Prostate gland (tissue), 2 donors: ENCODE measurements at regions not wholly inside any gene's neighbourhood (a gene's known extent, or its start where the extent isn't known, plus 50 kb on each side); places are given as distances from the start of the nearest gene placed in this dataset.
"Not testable (repeated sequence)": the region's sequence is repeated elsewhere in the genome, so short reads cannot be mapped to it uniquely, and the experiment has no call there.

Source experiments
- DNase-seq: peaks from one replicate; pipeline ENCODE4 v3.0.0-alpha.2; 2019; ENCODE audit warnings: low spot score
- H3K27ac ChIP-seq, 2 donors: fragments of 200-600 bp; sonication (generic); 2 replicates each; pipeline ENCODE4 v1.5.1; 2017 to 2019
- H3K27me3 ChIP-seq: fragments of 200-600 bp; sonication (generic); replicated peaks from 2 replicates; pipeline ENCODE4 v1.5.1; 2019; ENCODE audit not compliant: insufficient read depth
- H3K36me3 ChIP-seq, 2 donors: fragments of 200-600 bp; sonication (generic); 1 replicate in 1 of 2; 2 replicates in 1 of 2; pipeline versions ENCODE4 v1.5.1 to v1.8.1; 2017 to 2019
- H3K4me1 ChIP-seq: fragments of 200-600 bp; sonication (generic); replicated peaks from 2 replicates; pipeline ENCODE4 v1.5.1; 2019
- H3K4me3 ChIP-seq, 2 donors: fragments of 200-600 bp; sonication (generic); 2 replicates each; pipeline ENCODE4 v1.5.1; 2017 to 2019
- H3K9me3 ChIP-seq: fragments of 200-600 bp; sonication (generic); 2 replicates; pipeline ENCODE4 v1.5.1; 2017
- CTCF ChIP-seq, 4 experiments: fragments of 200-600 bp in 2 of 4; fragments of 450-650 bp in 2 of 4; sonication (generic) in 2 of 4; IDR thresholded peaks; 1 replicate in 3 of 4; 2 replicates in 1 of 4; pipeline ENCODE4 v1.5.1; 2016 to 2019; ENCODE audit warnings: antibody characterized with exemption in 4 of 4, mild to moderate bottlenecking in 2 of 4, moderate library complexity in 2 of 4
- POLR2A ChIP-seq: fragments of 450-650 bp; IDR thresholded peaks from one replicate; pipeline ENCODE4 v1.6.1; 2016; ENCODE audit warnings: antibody characterized with exemption, mild to moderate bottlenecking
- POLR2AphosphoS5 ChIP-seq: sonication (generic); formaldehyde crosslinking; IDR thresholded peaks from one replicate; pipeline ENCODE4 v1.6.1; 2017; ENCODE audit warnings: antibody characterized with exemption
- WGBS: methylation state at CpG from one replicate; pipeline ENCODE4 v1.1.5; 2018; 5-methylcytosine and 5-hydroxymethylcytosine counted together
- intact Hi-C: fragments of 100-400 bp; cut with DNase I; formaldehyde crosslinking; loops from one replicate; pipeline ENCODE4 v1.14.2; 2022

GRCh38 chr12:83245156-83245555 lies 558.5 kb downstream of the TMTC2 start:
- Histone ChIP-seq H3K4me1 (no peaks in the 10 kb centered on the region), H3K9me3 (no peaks in the 10 kb centered on the region), H3K27me3 (no peaks in the 10 kb centered on the region), H3K27ac (no peak overlapping the region), H3K4me3 (no peak overlapping the region), H3K36me3 (no peaks in the 10 kb centered on the region)
- no peak for TF ChIP-seq POLR2AphosphoS5
- no peak for TF ChIP-seq POLR2A
- no peak for TF ChIP-seq CTCF (IDR thresholded peaks at IDR 0.05)
- DNase-seq = no peak
- intact Hi-C loops = no loop called here
- 90% methylated on average over 3 of the region's 3 CpGs for WGBS

GRCh38 chr12:83244001-83244400 lies 557.3 kb downstream of the TMTC2 start:
- Histone ChIP-seq H3K27ac (no peak overlapping the region), H3K4me1 (no peaks in the 10 kb centered on the region), H3K27me3 (no peaks in the 10 kb centered on the region), H3K4me3 (no peak overlapping the region), H3K9me3 (no peaks in the 10 kb centered on the region), H3K36me3 (no peaks in the 10 kb centered on the region)
- TF ChIP-seq CTCF (IDR thresholded peaks at IDR 0.05) = no peak
- TF ChIP-seq POLR2A = no peak
- no peak for TF ChIP-seq POLR2AphosphoS5
- DNase-seq = no peak
- intact Hi-C loops = no loop called here

GRCh38 chr12:83233987-83234386 lies 547.3 kb downstream of the TMTC2 start:
- H3K36me3 ChIP-seq, H3K9me3 ChIP-seq, DNase-seq, H3K4me3 ChIP-seq, H3K27me3 ChIP-seq, intact Hi-C loops, H3K4me1 ChIP-seq, H3K27ac ChIP-seq: not testable (repeated sequence)

GRCh38 chr12:83226960-83227359 lies 540.3 kb downstream of the TMTC2 start:
- H3K36me3 ChIP-seq, H3K9me3 ChIP-seq, H3K4me1 ChIP-seq, H3K27ac ChIP-seq, H3K27me3 ChIP-seq, DNase-seq, H3K4me3 ChIP-seq, intact Hi-C loops: not testable (repeated sequence)

GRCh38 chr12:83225806-83226205 lies 539.1 kb downstream of the TMTC2 start:
- 97% methylated on average over 3 of the region's 3 CpGs for WGBS
- TF ChIP-seq POLR2A (no peak), CTCF (IDR thresholded peaks at IDR 0.05) (no peak), POLR2AphosphoS5 (no peak)
- Histone ChIP-seq H3K27ac (no peak overlapping the region), H3K36me3 (no peaks in the 10 kb centered on the region), H3K9me3 (no peaks in the 10 kb centered on the region), H3K27me3 (no peaks in the 10 kb centered on the region), H3K4me1 (no peaks in the 10 kb centered on the region), H3K4me3 (no peak overlapping the region)
- intact Hi-C loops = no loop called here
- DNase-seq = no peak

GRCh38 chr12:83224012-83224411 lies 537.3 kb downstream of the TMTC2 start:
- Histone ChIP-seq H3K36me3 (no peaks in the 10 kb centered on the region), H3K4me1 (no peaks in the 10 kb centered on the region), H3K27ac (no peak overlapping the region), H3K9me3 (no peaks in the 10 kb centered on the region), H3K27me3 (no peaks in the 10 kb centered on the region), H3K4me3 (no peak overlapping the region)
- intact Hi-C loops = no loop called here
- no peak for TF ChIP-seq POLR2AphosphoS5
- TF ChIP-seq CTCF (IDR thresholded peaks at IDR 0.05) = no peak
- TF ChIP-seq POLR2A = no peak
- WGBS = 48% methylated on average over 5 of the region's 5 CpGs
- no peak for DNase-seq
